Mucosa of descending colon (tissue), 3 donors: ENCODE measurements at regions not wholly inside any gene's neighbourhood (a gene's known extent, or its start where the extent isn't known, plus 50 kb on each side); places are given as distances from the start of the nearest gene placed in this dataset.

Experiments
- ATAC-seq: fragments of 200-7000 bp; cut with Tn5 transposase; one replicate; pipeline ENCODE4 v1.9.1; 2020; ENCODE audit warnings: mild to moderate bottlenecking, moderate library complexity
- DNase-seq, 3 donors: peaks; one replicate each; pipeline ENCODE4 v3.0.0-alpha.2; 2020
- H3K36me3 ChIP-seq: fragments of 200-600 bp; one replicate; pipeline ENCODE4 v1.8.0; 2021; ENCODE audit warnings: low read depth, mild to moderate bottlenecking
- H3K4me1 ChIP-seq: fragments of 200-600 bp; one replicate; pipeline ENCODE4 v1.8.0; 2021; ENCODE audit warnings: low read depth, mild to moderate bottlenecking
- H3K4me3 ChIP-seq: fragments of 200-600 bp; one replicate; pipeline ENCODE4 v1.8.0; 2021; ENCODE audit warnings: mild to moderate bottlenecking
- H3K9me3 ChIP-seq: fragments of 200-600 bp; one replicate; pipeline ENCODE4 v1.8.0; 2021; ENCODE audit warnings: mild to moderate bottlenecking
- CTCF ChIP-seq: fragments of 200-600 bp; IDR thresholded peaks from one replicate; pipeline ENCODE4 v1.8.0; 2022; ENCODE audit warnings: antibody characterized with exemption, mild to moderate bottlenecking
- intact Hi-C, 2 donors: fragments of 100-400 bp; cut with DNase I in 1 of 2; cut with micrococcal nuclease in 1 of 2; formaldehyde crosslinking; loops; one replicate each; pipeline versions ENCODE4 v1.11.0 to v1.11.1; 2022; cut with DNase I, micrococcal nuclease
- donor health status: DM: no; HTN: no; CAD: no; lungs with moderate emphysema.
- donor health status: DM: no; HTN: no; CAD: no.
- donor health status: DM: no; HTN: yes; CAD: no.

GRCh38 chr12:127773520-127773919 is 493.4 kb upstream of the TMEM132C start:
- Histone ChIP-seq H3K4me1 (no peaks in the 10 kb centered on the region), H3K9me3 (no peaks in the 10 kb centered on the region), H3K36me3 (no peaks in the 10 kb centered on the region), H3K4me3 (no peak overlapping the region)
- intact Hi-C loops: no loop called here
- TF ChIP-seq CTCF: no peak
- DNase-seq (no peak), ATAC-seq (no peak)

GRCh38 chr12:127774828-127775227 is 492.1 kb upstream of the TMEM132C start:
- DNase-seq (no peak), ATAC-seq (no peak)
- Histone ChIP-seq H3K36me3 (no peaks in the 10 kb centered on the region), H3K4me3 (no peak overlapping the region), H3K9me3 (no peaks in the 10 kb centered on the region), H3K4me1 (no peaks in the 10 kb centered on the region)
- intact Hi-C loops: no loop called here
- TF ChIP-seq CTCF: no peak

GRCh38 chr12:127779301-127780045 is 487.5 kb upstream of the TMEM132C start:
- DNase-seq (no peak), ATAC-seq (no peak)
- no peak for TF ChIP-seq CTCF
- H3K36me3 ChIP-seq: no peaks in the 10 kb centered on the region
- intact Hi-C loops: no loop called here
- H3K9me3 ChIP-seq: no peaks in the 10 kb centered on the region
- no peak overlapping the region for H3K4me3 ChIP-seq
- H3K4me1 ChIP-seq: no peaks in the 10 kb centered on the region

DNA sequence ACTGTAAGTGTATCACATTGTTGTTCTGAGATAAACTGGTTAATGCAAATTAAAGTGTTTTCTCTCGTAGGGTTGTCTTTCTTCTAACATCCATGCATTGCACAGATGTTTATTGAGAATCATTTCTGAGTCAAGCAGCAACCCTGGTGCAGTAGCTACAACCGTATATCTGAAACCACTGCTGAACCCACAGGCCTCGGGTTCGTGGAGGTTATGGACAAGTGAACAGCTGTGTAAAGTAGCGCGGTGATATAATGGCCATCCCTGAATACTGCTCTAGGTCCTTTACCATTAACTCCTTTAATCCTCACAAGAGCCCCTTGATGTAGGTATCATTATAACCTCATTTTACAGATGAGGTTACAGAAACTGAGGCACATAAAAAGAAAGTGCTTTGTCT is 486.1 kb upstream of the TMEM132C start:
- no peak overlapping the region for H3K4me3 ChIP-seq
- DNase-seq: no peak
- no peak for TF ChIP-seq CTCF
- H3K4me1 ChIP-seq: no peaks in the 10 kb centered on the region
- intact Hi-C loops: no loop called here
- ATAC-seq: no peak
- H3K9me3 ChIP-seq: no peaks in the 10 kb centered on the region
- no peaks in the 10 kb centered on the region for H3K36me3 ChIP-seq

DNA sequence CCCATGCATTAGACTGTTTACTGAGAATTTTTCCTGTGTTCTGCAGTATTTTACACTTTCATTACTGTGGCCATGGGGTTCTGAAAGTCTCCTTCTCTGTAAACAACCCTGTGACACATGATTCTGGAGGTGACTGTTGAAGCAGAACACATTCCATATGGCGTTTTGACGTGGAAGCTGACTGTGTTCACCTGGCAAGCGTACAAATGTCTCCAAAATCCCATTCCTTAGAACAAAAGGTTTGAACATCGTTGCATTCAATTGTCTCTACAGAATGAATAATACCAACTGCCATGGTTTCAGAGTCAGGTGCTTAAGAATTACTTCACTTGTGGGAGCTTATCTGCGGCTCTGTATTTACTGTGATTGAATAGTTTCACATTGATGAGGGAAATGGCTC is 485.6 kb upstream of the TMEM132C start:
- DNase-seq (no peak), ATAC-seq (no peak)
- no peaks in the 10 kb centered on the region for H3K9me3 ChIP-seq
- intact Hi-C loops: no loop called here
- H3K4me3 ChIP-seq: no peak overlapping the region
- no peak for TF ChIP-seq CTCF
- H3K36me3 ChIP-seq: no peaks in the 10 kb centered on the region
- H3K4me1 ChIP-seq: no peaks in the 10 kb centered on the region

DNA sequence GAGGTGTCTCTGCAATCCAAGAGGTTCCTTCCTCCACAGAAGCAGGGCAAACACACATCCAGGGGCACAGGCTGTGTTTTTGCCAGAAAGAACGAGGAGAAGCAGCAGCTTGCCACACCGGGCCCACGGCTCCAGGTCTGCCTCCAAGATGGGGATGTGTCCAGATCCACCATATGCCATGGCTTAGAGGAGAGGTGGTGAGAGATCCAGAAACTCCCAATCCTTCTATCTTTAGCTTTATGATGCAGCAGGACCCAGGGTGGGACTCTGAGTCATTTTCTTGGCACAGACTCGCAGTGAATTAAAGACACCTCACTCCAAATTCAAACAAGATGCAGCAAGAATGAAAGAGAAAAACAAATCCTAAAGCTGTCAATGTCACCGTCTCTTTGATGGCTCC is 481.4 kb upstream of the TMEM132C start:
- intact Hi-C loops: no loop called here
- Histone ChIP-seq H3K4me1 (no peaks in the 10 kb centered on the region), H3K9me3 (no peaks in the 10 kb centered on the region), H3K36me3 (no peaks in the 10 kb centered on the region), H3K4me3 (no peak overlapping the region)
- no peak for DNase-seq
- no peak for TF ChIP-seq CTCF
- no peak for ATAC-seq
